Liver (tissue), 8 donors: ENCODE measurements at regions not wholly inside any gene's neighbourhood (a gene's known extent, or its start where the extent isn't known, plus 50 kb on each side); places are given as distances from the start of the nearest gene placed in this dataset.

ENCODE experiments used
- DNase-seq: peaks from one replicate; pipeline ENCODE4 v3.0.0-alpha.2; 2017; ENCODE audit warnings: low spot score
- H3K27ac ChIP-seq, 2 donors: one replicate each; pipeline ENCODE4 v1.7.0; 2013; ENCODE audit warnings: inconsistent platforms in 2 of 2, low read length in 2 of 2, control low read depth in 1 of 2, low read depth in 1 of 2, mild to moderate bottlenecking in 1 of 2
- H3K27me3 ChIP-seq, 4 donors: one replicate each; pipeline versions ENCODE4 v1.6.1 to v1.7.0; 2013; ENCODE audit warnings: low read length in 3 of 4, inconsistent platforms in 1 of 4, mild to moderate bottlenecking in 1 of 4, moderate library complexity in 1 of 4; ENCODE audit not compliant: control insufficient read depth in 4 of 4, insufficient read depth in 4 of 4
- H3K36me3 ChIP-seq, 4 donors: one replicate each; pipeline versions ENCODE4 v1.6.1 to v1.7.0; 2013; ENCODE audit warnings: low read length in 3 of 4, mild to moderate bottlenecking in 3 of 4, low read depth in 1 of 4, moderate library complexity in 1 of 4; ENCODE audit not compliant: control insufficient read depth in 4 of 4, insufficient read depth in 3 of 4
- H3K4me1 ChIP-seq, 4 donors: one replicate each; pipeline versions ENCODE4 v1.6.1 to v1.7.0; 2013; ENCODE audit warnings: low read length in 3 of 4, mild to moderate bottlenecking in 3 of 4, moderate library complexity in 1 of 4; ENCODE audit not compliant: control insufficient read depth in 4 of 4, insufficient read depth in 4 of 4
- H3K4me3 ChIP-seq, 3 donors: one replicate each; pipeline versions ENCODE4 v1.6.1 to v1.7.0; 2013; ENCODE audit warnings: low read length in 3 of 3, control low read depth in 1 of 3, low read depth in 1 of 3, mild to moderate bottlenecking in 1 of 3
- H3K9ac ChIP-seq, 2 donors: one replicate each; pipeline ENCODE4 v1.7.0; 2013; ENCODE audit warnings: low read length in 2 of 2, mild to moderate bottlenecking in 2 of 2, moderate library complexity in 2 of 2, control low read depth in 1 of 2, low read depth in 1 of 2
- H3K9me3 ChIP-seq, 4 donors: one replicate each; pipeline versions ENCODE4 v1.6.1 to v1.7.0; 2013; ENCODE audit warnings: low read length in 3 of 4; ENCODE audit not compliant: control insufficient read depth in 4 of 4
- CTCF ChIP-seq: fragments of 150-350 bp; IDR thresholded peaks from 2 replicates; pipeline ENCODE4 v1.5.1; 2017; ENCODE audit warnings: improper control_type of control experiment, low read depth, low read length; ENCODE audit not compliant: missing input control
- FOXA1 ChIP-seq: IDR thresholded peaks from 2 replicates; pipeline ENCODE4 v1.6.1; 2016; ENCODE audit warnings: antibody characterized with exemption
- FOXA2 ChIP-seq: IDR thresholded peaks from 2 replicates; pipeline ENCODE4 v1.6.1; 2016; ENCODE audit warnings: antibody characterized with exemption
- GABPA ChIP-seq, 2 donors: IDR thresholded peaks in 1 of 2; conservative IDR thresholded peaks in 1 of 2; 2 replicates each; pipeline ENCODE4 v1.6.1; 2016; ENCODE audit warnings: antibody characterized with exemption in 2 of 2, mild to moderate bottlenecking in 1 of 2, moderate library complexity in 1 of 2
- HNF4A ChIP-seq, 2 donors: conservative IDR thresholded peaks; 2 replicates each; pipeline ENCODE4 v1.6.1; 2016; ENCODE audit warnings: antibody characterized with exemption in 2 of 2, mild to moderate bottlenecking in 2 of 2
- HNF4G ChIP-seq: IDR thresholded peaks from 2 replicates; pipeline ENCODE4 v1.6.1; 2016; ENCODE audit warnings: antibody characterized with exemption
- JUND ChIP-seq, 2 donors: IDR thresholded peaks; 2 replicates each; pipeline ENCODE4 v1.6.1; 2016; ENCODE audit warnings: antibody characterized with exemption in 2 of 2
- NR2F2 ChIP-seq: IDR thresholded peaks from 2 replicates; pipeline ENCODE4 v1.6.1; 2016; ENCODE audit warnings: antibody characterized with exemption
- RAD21 ChIP-seq, 2 donors: IDR thresholded peaks; 2 replicates each; pipeline ENCODE4 v1.6.1; 2016; ENCODE audit warnings: antibody characterized with exemption in 2 of 2, mild to moderate bottlenecking in 2 of 2
- RXRA ChIP-seq, 2 donors: IDR thresholded peaks; 2 replicates each; pipeline ENCODE4 v1.6.1; 2017 to 2018; ENCODE audit warnings: antibody characterized with exemption in 2 of 2, mild to moderate bottlenecking in 1 of 2
- SP1 ChIP-seq: IDR thresholded peaks from 2 replicates; pipeline ENCODE4 v1.6.1; 2018; ENCODE audit warnings: antibody characterized with exemption, mild to moderate bottlenecking
- TAF1 ChIP-seq: conservative IDR thresholded peaks from 2 replicates; pipeline ENCODE4 v1.6.1; 2016; ENCODE audit warnings: antibody characterized with exemption, mild to moderate bottlenecking
- YY1 ChIP-seq: IDR thresholded peaks from 2 replicates; pipeline ENCODE4 v1.6.1; 2016; ENCODE audit warnings: antibody characterized with exemption, mild to moderate bottlenecking
- ZBTB33 ChIP-seq: IDR thresholded peaks from 2 replicates; pipeline ENCODE4 v1.6.1; 2016; ENCODE audit warnings: antibody characterized with exemption
- WGBS: extraction: QIAGEN DNeasy Blood & Tissue Kit; methylation state at CpG from one replicate; pipeline ENCODE4 v1.1.7; 2013; 5-methylcytosine and 5-hydroxymethylcytosine counted together
- TF ChIP-seq, protein P1 (sequence below): IDR thresholded peaks from 2 replicates; pipeline ENCODE4 v1.6.1; 2016; ENCODE audit warnings: antibody characterized with exemption
- TF ChIP-seq, protein P2 (sequence below): IDR thresholded peaks from 2 replicates; pipeline ENCODE4 v1.6.1; 2016; ENCODE audit warnings: antibody characterized with exemption, mild to moderate bottlenecking
- TF ChIP-seq, protein P3 (sequence below): IDR thresholded peaks from 2 replicates; pipeline ENCODE4 v1.6.1; 2016; ENCODE audit warnings: antibody characterized with exemption
- donor health status: healthy.
- donor health status: healthy.
- donor health status: healthy.
- donor health status: healthy.
- donor health status: healthy.

GRCh38 chr20:55004044-55004443 lies 528.7 kb downstream of the DOK5 start:
- Histone ChIP-seq H3K4me3 (no peak overlapping the region), H3K36me3 (no peaks in the 10 kb centered on the region), H3K27ac (no peak overlapping the region), H3K27me3 (peaks cover 0 to 9% (median 3%) of the 10 kb centered on the region in 4 donors), H3K9ac (no peak overlapping the region), H3K9me3 (no peaks in the 10 kb centered on the region), H3K4me1 (no peaks in the 10 kb centered on the region)
- 27% methylated on average over 3 of the region's 3 CpGs for WGBS
- TF ChIP-seq CTCF: no peak
- TF ChIP-seq YY1: no peak
- no peak for TF ChIP-seq SP1
- TF ChIP-seq FOXA2: no peak
- no peak for TF ChIP-seq JUND (IDR thresholded peaks at IDR 0.05)
- no peak for TF ChIP-seq HNF4G
- TF ChIP-seq TAF1: no peak
- no peak for TF ChIP-seq RAD21 (IDR thresholded peaks at IDR 0.05)
- TF ChIP-seq, protein P1, sequence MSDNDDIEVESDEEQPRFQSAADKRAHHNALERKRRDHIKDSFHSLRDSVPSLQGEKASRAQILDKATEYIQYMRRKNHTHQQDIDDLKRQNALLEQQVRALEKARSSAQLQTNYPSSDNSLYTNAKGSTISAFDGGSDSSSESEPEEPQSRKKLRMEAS: no peak
- TF ChIP-seq GABPA (IDR thresholded peaks at IDR 0.05 in 1 of 2, conservative IDR thresholded peaks at IDR 0.05 in 1 of 2): no peak
- DNase-seq: no peak

DNA sequence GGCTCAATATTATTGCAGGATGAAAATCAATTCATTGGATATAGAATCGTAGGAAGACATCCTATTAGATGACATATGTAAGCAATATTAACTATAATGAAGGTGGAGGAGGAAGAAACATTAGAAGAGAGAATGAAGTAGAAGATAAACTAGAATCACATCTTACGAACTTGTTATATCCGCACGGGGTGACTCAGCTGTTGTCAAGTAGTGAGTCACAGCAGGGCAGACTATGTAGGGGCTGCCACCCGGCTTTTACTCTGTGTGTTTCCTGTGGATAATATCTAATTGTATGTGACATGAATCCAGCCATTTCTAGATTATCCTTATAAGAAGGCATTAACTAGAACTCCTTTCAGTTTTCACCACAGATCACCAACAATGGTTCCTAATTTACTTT lies 520.2 kb downstream of the DOK5 start:
- 59% methylated on average over 5 of the region's 5 CpGs for WGBS
- no peak for DNase-seq
- Histone ChIP-seq H3K4me3 (no peak overlapping the region), H3K9me3 (no peaks in the 10 kb centered on the region), H3K36me3 (no peaks in the 10 kb centered on the region), H3K4me1 (no peaks in the 10 kb centered on the region), H3K27me3 (peaks cover 0 to 4% (median 0%) of the 10 kb centered on the region in 4 donors), H3K27ac (no peak overlapping the region), H3K9ac (no peak overlapping the region)
- no peak for TF ChIP-seq YY1

DNA sequence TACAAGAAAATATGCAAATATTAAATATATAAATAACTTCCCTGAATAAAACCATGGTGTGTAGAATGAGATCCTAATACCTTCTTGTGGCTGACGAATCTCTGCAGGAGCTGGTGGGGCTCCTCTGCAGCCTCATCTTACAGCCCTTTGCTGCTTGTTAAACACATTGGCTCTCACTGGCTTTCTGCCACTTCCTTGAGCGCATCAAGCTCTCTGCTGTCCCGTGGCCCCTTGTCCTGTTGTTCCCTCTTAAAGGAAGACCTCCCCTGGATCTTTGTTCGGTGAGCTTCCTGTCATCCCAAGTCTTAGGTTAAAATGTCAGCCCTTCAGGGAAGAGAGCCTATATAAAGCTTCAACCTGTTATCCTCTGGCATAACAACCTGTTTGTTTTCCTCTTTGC lies 519.6 kb downstream of the DOK5 start:
- peaks cover 0 to 4% (median 0%) of the 10 kb centered on the region in 4 donors for H3K27me3 ChIP-seq

More for the DNA sequence above, 519.6 kb downstream of the DOK5 start:
- no peak overlapping the region for H3K4me3 ChIP-seq
- 55% methylated on average over 4 of the region's 4 CpGs for WGBS
- DNase-seq: no peak
- no peak for TF ChIP-seq FOXA2
- TF ChIP-seq, protein P1: no peak
- TF ChIP-seq, protein P2, sequence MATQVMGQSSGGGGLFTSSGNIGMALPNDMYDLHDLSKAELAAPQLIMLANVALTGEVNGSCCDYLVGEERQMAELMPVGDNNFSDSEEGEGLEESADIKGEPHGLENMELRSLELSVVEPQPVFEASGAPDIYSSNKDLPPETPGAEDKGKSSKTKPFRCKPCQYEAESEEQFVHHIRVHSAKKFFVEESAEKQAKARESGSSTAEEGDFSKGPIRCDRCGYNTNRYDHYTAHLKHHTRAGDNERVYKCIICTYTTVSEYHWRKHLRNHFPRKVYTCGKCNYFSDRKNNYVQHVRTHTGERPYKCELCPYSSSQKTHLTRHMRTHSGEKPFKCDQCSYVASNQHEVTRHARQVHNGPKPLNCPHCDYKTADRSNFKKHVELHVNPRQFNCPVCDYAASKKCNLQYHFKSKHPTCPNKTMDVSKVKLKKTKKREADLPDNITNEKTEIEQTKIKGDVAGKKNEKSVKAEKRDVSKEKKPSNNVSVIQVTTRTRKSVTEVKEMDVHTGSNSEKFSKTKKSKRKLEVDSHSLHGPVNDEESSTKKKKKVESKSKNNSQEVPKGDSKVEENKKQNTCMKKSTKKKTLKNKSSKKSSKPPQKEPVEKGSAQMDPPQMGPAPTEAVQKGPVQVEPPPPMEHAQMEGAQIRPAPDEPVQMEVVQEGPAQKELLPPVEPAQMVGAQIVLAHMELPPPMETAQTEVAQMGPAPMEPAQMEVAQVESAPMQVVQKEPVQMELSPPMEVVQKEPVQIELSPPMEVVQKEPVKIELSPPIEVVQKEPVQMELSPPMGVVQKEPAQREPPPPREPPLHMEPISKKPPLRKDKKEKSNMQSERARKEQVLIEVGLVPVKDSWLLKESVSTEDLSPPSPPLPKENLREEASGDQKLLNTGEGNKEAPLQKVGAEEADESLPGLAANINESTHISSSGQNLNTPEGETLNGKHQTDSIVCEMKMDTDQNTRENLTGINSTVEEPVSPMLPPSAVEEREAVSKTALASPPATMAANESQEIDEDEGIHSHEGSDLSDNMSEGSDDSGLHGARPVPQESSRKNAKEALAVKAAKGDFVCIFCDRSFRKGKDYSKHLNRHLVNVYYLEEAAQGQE: no peak
- TF ChIP-seq, protein P3, sequence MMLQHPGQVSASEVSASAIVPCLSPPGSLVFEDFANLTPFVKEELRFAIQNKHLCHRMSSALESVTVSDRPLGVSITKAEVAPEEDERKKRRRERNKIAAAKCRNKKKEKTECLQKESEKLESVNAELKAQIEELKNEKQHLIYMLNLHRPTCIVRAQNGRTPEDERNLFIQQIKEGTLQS: no peak
- no peak for TF ChIP-seq GABPA (IDR thresholded peaks at IDR 0.05 in 1 of 2, conservative IDR thresholded peaks at IDR 0.05 in 1 of 2)
- TF ChIP-seq NR2F2: no peak
- no peak for TF ChIP-seq HNF4G
- no peak for TF ChIP-seq FOXA1
- TF ChIP-seq HNF4A (conservative IDR thresholded peaks at IDR 0.05): no peak
- TF ChIP-seq RXRA (IDR thresholded peaks at IDR 0.05): no peak
- no peak for TF ChIP-seq TAF1
- TF ChIP-seq CTCF: no peak
- TF ChIP-seq ZBTB33: no peak
- no peak for TF ChIP-seq JUND (IDR thresholded peaks at IDR 0.05)
- H3K9ac ChIP-seq: no peak overlapping the region
- no peaks in the 10 kb centered on the region for H3K4me1 ChIP-seq
- no peaks in the 10 kb centered on the region for H3K36me3 ChIP-seq
- H3K9me3 ChIP-seq: no peaks in the 10 kb centered on the region
- H3K27ac ChIP-seq: no peak overlapping the region
